HEK293T (cell line): ENCODE measurements at regions not wholly inside any gene's neighbourhood (a gene's known extent, or its start where the extent isn't known, plus 50 kb on each side); places are given as distances from the start of the nearest gene placed in this dataset.

ENCODE experiments used
- ARNT ChIP-seq: fragments of 450-650 bp; IDR thresholded peaks from 2 replicates; pipeline ENCODE4 v1.6.1; 2017; ENCODE audit warnings: mild to moderate bottlenecking
- BHLHE40 ChIP-seq: fragments of 450-650 bp; IDR thresholded peaks from 2 replicates; pipeline ENCODE4 v1.6.1; 2016; ENCODE audit warnings: mild to moderate bottlenecking, moderate library complexity, borderline replicate concordance
- ELF4 ChIP-seq: fragments of 450-650 bp; IDR thresholded peaks from 2 replicates; pipeline ENCODE4 v1.6.1; 2017; ENCODE audit warnings: antibody characterized with exemption
- FOXA1 ChIP-seq: fragments of 450-650 bp; IDR thresholded peaks from 2 replicates; pipeline ENCODE4 v1.6.1; 2016; ENCODE audit warnings: mild to moderate bottlenecking
- FOXK2 ChIP-seq: fragments of 450-650 bp; IDR thresholded peaks from 2 replicates; pipeline ENCODE4 v1.6.1; 2016; ENCODE audit warnings: mild to moderate bottlenecking
- FOXM1 ChIP-seq: fragments of 450-650 bp; IDR thresholded peaks from 2 replicates; pipeline ENCODE4 v1.6.1; 2017; ENCODE audit warnings: mild to moderate bottlenecking, borderline replicate concordance
- L3MBTL2 ChIP-seq: fragments of 450-650 bp; conservative IDR thresholded peaks from 2 replicates; pipeline ENCODE4 v1.6.1; 2016; ENCODE audit warnings: mild to moderate bottlenecking
- SUZ12 ChIP-seq: fragments of 450-650 bp; IDR thresholded peaks from 2 replicates; pipeline ENCODE4 v1.6.1; 2016; ENCODE audit warnings: mild to moderate bottlenecking
- ZNF384 ChIP-seq: fragments of 450-650 bp; IDR thresholded peaks from 2 replicates; pipeline ENCODE4 v1.6.1; 2016

DNA sequence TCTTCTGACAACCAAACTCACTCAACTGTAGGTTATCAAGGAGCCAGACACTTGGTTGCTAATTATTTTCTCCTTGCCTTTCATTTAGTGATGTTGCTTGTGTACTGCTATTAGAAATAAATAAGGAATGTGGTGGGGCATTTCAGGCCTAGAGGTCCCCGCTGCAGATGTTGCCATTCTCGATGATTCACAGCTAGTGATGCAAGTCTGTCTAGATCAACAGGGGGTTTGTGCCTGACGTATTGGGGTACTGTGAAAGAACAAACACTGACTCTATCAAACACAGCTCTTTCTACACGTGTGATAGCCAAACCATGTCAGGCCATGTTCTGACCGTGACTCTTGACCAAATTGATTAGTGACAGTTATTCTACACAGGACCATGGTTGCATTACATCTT, 144.7 kb downstream of the OSTF1 start:
- TF ChIP-seq FOXA1 (no peak), ARNT (no peak), ZNF384 (no peak), SUZ12 (no peak), FOXK2 (no peak), FOXM1 (no peak), BHLHE40 (no peak), L3MBTL2 (no peak), ELF4 (no peak)
